OCI-LY3 (cell line): ENCODE measurements at regions not wholly inside any gene's neighbourhood (a gene's known extent, or its start where the extent isn't known, plus 50 kb on each side); places are given as distances from the start of the nearest gene placed in this dataset.

ENCODE experiments used
- EZH2phosphoT487 ChIP-seq: fragments of 200-600 bp; shearing (Covaris generic); IDR thresholded peaks from 2 replicates; pipeline ENCODE4 v1.6.1; 2018; ENCODE audit warnings: antibody characterized with exemption, mixed run types, low read depth
- TF ChIP-seq, protein P1 (sequence below): fragments of 200-600, 300-600 bp; sonication (generic); IDR thresholded peaks from 2 replicates; pipeline ENCODE4 v1.5.1; 2014; ENCODE audit warnings: antibody characterized with exemption, low read length, low read depth

DNA sequence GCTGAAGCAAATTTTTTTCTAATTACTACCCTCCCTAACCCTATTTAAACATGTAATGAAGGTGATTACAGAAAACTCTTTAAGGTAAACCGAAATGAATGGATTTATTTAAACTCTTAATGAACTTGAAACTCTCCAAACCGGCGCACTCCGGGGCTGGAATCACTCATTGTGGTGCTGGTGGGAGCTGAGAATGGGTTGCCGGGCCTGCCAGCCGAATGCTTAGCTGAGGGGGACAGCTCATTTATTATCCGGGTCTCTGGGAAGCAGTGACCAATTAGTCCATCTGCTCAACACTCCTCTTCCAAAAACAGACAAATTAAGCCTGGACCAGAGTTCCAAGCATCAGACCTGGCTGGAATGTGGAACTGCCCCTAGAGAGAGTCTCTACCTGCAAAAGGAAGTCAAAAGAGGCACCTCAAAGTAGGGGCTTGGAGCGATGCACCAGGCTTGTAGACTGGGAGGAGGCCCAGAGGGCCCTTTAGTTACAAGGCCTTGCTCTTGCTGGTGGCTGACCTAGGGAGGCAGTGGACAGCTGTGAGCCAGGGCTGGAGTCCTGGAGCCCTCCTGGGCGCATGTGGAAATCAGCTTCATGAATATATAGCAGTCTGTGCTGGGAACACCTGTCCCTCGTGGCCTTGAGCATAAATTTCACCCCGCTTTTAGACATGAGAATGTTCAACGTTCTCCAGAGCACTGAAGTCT is 320.7 kb downstream of the AJAP1 start:
- TF ChIP-seq EZH2phosphoT487 = no peak
- TF ChIP-seq, protein P1, sequence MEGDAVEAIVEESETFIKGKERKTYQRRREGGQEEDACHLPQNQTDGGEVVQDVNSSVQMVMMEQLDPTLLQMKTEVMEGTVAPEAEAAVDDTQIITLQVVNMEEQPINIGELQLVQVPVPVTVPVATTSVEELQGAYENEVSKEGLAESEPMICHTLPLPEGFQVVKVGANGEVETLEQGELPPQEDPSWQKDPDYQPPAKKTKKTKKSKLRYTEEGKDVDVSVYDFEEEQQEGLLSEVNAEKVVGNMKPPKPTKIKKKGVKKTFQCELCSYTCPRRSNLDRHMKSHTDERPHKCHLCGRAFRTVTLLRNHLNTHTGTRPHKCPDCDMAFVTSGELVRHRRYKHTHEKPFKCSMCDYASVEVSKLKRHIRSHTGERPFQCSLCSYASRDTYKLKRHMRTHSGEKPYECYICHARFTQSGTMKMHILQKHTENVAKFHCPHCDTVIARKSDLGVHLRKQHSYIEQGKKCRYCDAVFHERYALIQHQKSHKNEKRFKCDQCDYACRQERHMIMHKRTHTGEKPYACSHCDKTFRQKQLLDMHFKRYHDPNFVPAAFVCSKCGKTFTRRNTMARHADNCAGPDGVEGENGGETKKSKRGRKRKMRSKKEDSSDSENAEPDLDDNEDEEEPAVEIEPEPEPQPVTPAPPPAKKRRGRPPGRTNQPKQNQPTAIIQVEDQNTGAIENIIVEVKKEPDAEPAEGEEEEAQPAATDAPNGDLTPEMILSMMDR = no peak
